PC-9 (cell line): ENCODE measurements at regions not wholly inside any gene's neighbourhood (a gene's known extent, or its start where the extent isn't known, plus 50 kb on each side); places are given as distances from the start of the nearest gene placed in this dataset.

ENCODE experiments used
- EZH2 ChIP-seq: fragments of 200-600 bp; sonication (generic); IDR thresholded peaks from 2 replicates; pipeline ENCODE4 v1.8.0; 2017; ENCODE audit warnings: antibody characterized with exemption, low read depth
- TF ChIP-seq, protein P1 (sequence below): fragments of 200-600 bp; sonication (generic); conservative IDR thresholded peaks from 2 replicates; pipeline ENCODE4 v1.6.1; 2017; ENCODE audit warnings: mixed run types, antibody characterized with exemption, mild to moderate bottlenecking, moderate library complexity

DNA sequence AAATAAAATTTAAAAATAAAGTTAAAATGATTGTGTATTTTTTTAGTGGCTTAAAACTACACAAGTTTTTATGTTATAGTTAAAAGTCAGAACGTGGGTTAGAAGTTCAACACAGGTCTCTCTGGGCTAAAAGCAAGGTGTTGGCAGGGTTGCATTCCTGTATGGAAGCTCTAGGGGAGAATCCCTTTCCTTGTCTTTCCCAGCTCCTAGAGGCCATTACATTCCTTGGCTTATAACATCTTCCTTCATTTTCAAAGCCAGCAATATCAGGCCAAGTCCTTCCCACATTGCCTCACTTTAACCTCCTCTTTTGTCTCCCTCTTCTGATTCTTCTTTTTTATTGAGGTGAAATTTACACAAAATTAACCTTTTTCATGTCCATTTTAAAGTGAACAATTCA, 52.4 kb upstream of the EEPD1 start:
- TF ChIP-seq, protein P1, sequence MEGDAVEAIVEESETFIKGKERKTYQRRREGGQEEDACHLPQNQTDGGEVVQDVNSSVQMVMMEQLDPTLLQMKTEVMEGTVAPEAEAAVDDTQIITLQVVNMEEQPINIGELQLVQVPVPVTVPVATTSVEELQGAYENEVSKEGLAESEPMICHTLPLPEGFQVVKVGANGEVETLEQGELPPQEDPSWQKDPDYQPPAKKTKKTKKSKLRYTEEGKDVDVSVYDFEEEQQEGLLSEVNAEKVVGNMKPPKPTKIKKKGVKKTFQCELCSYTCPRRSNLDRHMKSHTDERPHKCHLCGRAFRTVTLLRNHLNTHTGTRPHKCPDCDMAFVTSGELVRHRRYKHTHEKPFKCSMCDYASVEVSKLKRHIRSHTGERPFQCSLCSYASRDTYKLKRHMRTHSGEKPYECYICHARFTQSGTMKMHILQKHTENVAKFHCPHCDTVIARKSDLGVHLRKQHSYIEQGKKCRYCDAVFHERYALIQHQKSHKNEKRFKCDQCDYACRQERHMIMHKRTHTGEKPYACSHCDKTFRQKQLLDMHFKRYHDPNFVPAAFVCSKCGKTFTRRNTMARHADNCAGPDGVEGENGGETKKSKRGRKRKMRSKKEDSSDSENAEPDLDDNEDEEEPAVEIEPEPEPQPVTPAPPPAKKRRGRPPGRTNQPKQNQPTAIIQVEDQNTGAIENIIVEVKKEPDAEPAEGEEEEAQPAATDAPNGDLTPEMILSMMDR = no peak
- TF ChIP-seq EZH2 = no peak
